ENCODE measurements at regions not wholly inside any gene's neighbourhood (a gene's known extent, or its start where the extent isn't known, plus 50 kb on each side); places are given as distances from the start of the nearest gene placed in this dataset.

DNA sequence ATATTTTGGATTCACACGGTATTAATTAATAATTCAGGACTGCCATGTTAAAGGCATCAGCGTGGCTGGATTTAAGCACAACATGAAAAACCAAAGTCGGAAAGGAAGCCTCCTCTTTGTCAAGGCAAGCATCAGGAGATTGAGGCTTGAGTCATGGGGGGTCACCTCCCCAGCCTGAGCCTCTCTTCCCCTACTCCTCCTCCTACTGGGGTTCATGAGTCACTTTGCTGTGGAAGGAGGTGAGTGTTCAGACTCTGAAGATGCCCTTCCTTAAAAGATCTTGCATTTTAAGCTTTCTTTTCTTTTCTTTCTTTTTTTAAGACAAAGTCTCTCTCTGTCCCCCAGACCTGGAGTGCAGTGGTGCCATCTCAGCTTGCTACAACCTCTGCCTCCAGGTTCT, 235.3 kb upstream of the USP9Y start:
- TF ChIP-seq POLR2A (IDR thresholded peaks at IDR 0.05; ENCODE audit: low read length) (no peak), GATA1 (IDR thresholded peaks at IDR 0.05; ENCODE audit: low read depth, low read length) (no peak)
